ENCODE measurements at regions not wholly inside any gene's neighbourhood (a gene's known extent, or its start where the extent isn't known, plus 50 kb on each side); places are given as distances from the start of the nearest gene placed in this dataset.

DNA sequence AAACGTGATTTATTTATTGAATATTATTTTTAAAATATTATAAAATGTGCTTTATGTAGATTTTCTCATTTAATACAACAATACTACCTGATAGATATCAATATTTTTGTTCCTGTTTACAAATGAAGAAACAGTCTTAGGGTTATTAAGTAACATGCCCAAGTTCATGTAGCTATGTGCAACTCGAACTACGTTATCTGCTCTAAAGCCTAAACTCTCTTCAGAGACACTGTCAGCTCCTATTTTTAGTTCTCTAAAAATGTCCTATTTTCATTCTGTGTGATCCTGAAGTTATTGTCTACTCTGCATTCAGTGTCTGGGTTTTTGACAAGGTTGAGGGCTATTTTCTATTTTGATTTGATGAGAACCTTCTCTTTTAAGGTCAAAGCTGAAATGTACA is 550.1 kb upstream of the B3GALT2 start:
- DNase-seq = no peak

- DNase-seq = no peak
Observed at GRCh38 chr1:193733674-193734073, 547.3 kb upstream of the B3GALT2 start.

- DNase-seq = no peak
Observed at GRCh38 chr1:193730017-193730416, 543.6 kb upstream of the B3GALT2 start.

- no peak for DNase-seq
Observed at GRCh38 chr1:193729429-193729828, 543.0 kb upstream of the B3GALT2 start.

DNA sequence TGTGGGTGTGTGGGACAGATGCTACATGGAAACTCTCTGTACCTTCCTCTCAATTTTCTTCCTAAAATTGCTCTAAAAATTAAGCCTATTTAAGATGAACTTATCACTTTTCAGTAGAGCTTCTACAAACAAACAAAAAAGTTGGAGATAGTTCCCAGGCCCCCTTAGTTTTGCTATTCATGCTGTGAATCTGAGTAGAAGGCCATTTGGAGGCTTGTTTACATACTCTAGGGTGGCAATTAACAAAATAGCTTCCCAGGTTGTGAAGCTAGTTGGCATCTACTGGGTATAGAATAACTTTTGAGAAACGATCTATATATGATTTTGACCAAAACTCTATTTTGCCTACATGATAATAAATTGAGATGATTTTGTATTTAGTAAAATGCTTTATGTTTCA is 541.4 kb upstream of the B3GALT2 start:
- no peak for DNase-seq

DNA sequence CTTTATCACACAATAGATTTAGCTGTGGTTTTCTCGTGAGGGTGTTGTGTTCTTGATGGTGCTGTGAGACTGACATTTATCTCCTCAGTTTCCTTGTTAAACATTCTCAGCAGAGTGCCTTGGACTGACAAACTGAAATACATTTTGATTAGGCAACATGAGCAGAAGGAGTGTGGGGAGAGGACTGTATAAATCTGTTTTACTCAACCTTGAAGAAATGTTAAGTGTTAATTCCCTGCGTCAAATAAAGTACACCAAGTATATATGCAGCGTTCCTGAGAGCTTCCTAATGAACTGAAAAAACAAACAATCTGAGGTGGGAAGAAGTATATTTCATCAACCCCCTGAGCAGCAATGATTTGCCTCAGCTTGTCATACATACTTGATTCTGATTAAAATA is 540.3 kb upstream of the B3GALT2 start:
- no peak for DNase-seq

- DNase-seq = no peak
Observed at GRCh38 chr1:193712392-193712791, 526.0 kb upstream of the B3GALT2 start.

- DNase-seq = no peak
Observed at GRCh38 chr1:193709607-193710006, 523.2 kb upstream of the B3GALT2 start.

DNA sequence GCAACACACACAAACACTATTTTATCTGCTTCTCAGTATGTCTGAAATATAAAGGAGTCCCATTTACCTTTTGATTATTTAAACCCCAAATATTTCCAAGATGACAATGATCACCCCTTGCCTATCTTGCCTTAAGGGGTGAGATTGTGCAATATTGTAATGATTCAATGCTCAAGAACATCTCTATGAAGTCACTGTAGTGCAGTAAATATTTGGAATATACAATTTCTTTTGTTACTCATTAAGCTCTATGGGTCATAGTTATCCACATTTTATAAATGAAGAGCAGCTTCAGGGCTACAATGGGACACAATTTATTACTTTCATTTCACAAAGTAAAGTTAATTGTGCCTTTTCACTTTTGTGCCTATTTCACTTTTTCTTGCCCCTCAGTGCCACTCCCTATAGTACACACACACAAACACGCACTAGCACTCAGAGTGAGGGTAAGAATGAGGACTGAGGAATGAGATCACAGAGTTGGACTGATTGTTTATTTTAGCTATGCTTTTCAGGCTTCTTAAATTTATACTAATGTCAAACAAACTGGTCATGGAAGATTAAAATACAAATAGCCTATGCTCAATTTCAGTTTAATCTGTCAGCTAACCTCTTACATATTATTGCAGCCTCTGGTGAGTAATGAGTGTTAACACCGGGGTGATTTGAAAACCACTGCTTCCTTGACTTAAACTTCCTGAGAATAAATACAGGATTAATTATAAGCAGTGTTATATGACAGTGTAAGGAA is 521.0 kb upstream of the B3GALT2 start:
- DNase-seq = no peak

- no peak for DNase-seq
Observed at GRCh38 chr1:193706766-193707165, 520.4 kb upstream of the B3GALT2 start.

- DNase-seq = no peak
Observed at GRCh38 chr1:193705554-193705981, 519.2 kb upstream of the B3GALT2 start.

GRCh38 chr1:193703655-193704054 is 517.2 kb upstream of the B3GALT2 start:
- DNase-seq = no peak

- no peak for DNase-seq
Observed at GRCh38 chr1:193703121-193703520, 516.7 kb upstream of the B3GALT2 start.

DNA sequence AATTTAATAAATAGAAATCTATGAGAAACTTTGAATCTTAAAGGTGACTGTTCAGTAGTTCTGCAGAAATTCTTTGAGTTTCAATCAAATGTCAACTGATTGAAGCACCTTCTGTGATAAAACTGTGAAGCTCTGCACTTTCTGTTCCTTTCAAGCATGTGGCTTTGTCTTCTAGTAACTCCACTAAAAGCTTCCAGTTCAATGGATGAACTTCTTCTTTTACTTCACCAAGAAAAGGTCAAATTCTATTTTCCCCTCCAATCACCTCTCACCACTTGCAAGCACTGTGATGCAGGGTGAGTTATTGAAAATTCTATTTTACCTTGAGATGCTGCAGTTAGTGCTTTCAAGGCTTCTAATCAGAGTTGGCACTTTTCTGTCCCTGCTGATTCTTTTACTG is 515.3 kb upstream of the B3GALT2 start:
- DNase-seq = no peak

DNA sequence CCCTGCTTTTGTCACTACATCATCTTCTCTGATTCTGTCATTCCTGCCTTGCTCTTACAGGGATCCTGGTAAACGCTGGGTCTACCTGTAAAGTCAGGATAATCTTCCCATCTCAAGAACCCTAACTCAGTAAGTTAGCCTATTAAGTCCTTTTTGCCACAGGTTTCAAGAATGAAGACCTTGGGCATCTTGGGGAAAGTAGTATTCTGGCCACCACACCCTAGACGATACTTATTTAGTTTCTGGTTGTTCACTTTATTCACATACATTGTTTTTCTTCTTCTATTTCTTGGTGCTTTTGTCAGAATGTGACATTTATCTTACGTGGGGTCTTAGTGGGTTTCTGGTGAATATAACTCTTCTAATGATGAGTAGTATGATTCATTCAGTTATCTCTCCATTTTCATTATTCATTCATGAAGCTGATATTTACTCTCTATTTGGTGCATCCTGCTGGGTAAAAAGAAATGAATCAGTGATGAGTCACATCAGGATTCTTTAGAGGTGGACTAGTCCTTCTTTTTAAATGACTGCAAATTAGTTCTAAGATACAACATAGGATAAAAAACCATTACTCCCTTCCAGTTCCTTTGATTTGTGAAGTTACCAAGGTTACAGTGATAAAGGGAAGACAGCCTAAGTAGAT is 514.4 kb upstream of the B3GALT2 start:
- no peak for DNase-seq

DNA sequence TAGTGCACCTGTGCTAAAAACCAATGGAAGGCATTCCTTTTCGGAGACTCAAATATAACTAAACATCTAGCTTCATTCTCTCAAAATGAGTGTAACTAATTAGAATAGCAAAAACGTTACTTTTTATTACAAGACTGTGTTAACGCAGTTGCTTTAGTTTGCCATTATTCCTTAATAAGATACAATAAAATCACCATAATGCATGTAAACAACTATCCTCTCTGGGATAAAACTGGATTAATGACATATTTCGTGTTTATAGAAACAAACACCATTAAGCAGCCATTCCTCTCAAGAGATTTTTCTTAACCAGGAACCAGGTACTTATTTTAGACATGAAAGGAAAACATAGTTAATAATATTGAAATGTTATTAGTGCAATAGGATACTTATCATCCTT is 512.8 kb upstream of the B3GALT2 start:
- no peak for DNase-seq

- DNase-seq = no peak
Observed at GRCh38 chr1:193697776-193698175, 511.4 kb upstream of the B3GALT2 start.

- DNase-seq = no peak
Observed at GRCh38 chr1:193697115-193697762, 510.8 kb upstream of the B3GALT2 start.

DNA sequence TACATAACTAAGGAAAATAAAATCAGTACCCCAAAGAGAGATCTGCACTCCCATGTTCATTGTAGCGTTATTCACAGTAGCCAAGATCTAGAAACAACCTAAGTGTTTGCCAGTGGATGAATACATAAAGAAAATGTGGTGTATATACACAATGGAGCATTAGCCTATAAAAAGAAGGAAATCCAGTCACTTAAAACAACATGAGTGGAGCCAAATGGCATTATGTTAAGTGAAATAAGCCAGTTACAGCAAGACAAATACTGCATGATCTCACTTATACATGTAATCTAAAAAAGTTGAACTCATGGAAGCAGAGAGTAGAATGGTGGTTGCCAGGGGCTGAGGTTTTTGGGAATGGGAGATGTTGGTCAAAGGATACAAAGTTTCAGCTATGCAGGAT is 508.3 kb upstream of the B3GALT2 start:
- DNase-seq = no peak

DNA sequence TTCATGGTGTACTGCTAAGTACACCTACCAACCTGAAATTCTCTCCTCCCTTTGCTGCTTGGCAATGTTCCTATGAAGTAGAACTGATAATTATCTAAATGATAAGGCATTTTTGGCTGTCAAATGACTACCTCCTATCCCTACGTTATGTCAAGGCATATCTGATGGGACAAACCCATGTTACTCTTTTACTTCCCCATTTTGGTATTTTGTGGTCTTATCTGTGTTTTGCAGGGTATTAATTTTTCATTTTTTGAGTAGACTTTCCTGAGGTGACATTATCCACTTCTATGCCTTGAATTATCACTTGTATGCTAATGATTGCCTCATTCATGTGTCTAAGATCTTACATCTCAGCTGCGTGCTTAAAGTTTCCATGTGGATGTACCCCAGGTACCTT is 499.6 kb upstream of the B3GALT2 start:
- no peak for DNase-seq

GRCh38 chr1:193681422-193681821 is 495.0 kb upstream of the B3GALT2 start:
- no peak for DNase-seq

DNA sequence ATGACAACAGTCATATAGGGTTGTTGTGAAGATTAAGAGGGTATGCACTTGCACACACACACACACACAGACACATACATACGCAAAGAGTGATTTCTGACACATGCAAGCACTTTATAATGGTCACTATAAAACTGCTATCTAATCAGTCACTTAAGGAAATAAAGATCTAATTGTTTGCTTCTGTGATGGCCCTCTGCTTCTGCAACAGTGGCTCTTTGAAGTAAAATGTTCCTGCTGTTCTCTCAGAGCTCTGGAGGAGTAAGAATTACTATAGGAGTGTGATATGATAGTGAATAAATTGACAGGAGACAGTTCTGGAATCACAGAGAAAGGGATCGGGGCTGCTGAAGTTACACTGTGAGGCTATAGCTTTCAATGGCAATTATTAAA is 494.5 kb upstream of the B3GALT2 start:
- no peak for DNase-seq

DNA sequence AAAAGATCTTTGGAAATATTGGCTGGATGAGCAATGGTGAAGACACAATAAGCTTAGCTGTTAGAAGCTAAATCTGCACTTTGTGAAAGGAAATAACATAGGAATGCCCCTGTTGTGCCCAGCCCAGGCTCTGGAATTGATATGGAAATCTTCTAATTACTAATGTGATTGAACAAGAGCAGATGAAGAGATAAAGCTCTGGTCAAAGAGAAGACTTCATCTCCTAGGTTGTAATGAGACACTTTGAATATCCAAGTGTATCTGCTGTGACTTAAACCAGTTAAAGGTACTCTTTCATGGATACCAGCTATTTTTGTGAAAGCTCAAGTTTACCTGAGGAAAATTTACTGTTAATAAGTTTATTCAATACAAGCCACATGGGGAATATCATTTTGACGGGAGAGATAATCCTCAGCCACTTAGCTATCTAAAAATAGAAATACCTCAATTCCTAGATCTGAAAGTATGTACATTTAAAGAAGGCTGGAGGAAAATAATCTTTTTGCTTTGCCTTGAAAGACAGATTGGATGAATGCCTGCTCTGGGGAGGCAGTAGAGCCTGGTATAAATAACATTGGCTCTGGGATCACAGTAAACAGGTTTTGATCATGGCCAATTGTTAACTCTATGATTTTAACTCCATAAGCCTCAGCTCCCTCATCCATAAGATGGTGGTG is 494.0 kb upstream of the B3GALT2 start:
- DNase-seq = no peak

DNA sequence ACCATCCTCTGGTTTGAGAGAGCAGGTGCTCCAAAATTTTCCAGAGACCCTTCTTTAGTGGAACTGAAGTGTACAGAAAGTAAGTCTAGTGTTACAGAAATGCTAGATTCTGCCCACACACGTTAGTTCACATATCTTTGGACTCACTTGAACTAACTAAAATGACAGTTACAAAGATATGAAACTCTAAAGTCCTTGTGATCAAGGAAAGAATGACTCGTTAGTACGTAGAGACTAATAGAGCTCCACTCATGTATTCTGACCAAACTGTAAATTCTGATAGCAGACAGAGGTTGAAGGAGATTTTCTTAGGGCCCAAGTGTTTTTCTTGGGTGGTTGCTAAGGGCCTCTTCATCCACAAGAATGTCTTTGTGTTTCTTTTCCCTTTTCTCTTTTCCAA is 491.5 kb upstream of the B3GALT2 start:
- DNase-seq = no peak

All from activated naive CD4-positive, alpha-beta T cell treated with anti-CD3 and anti-CD28 coated beads, Interleukin-2, amount 50 U/mL, for 16 hours (primary cell).